ENCODE measurements at regions not wholly inside any gene's neighbourhood (a gene's known extent, or its start where the extent isn't known, plus 50 kb on each side); places are given as distances from the start of the nearest gene placed in this dataset.

GRCh38 chr2:88844960-88845359 lies 153.5 kb downstream of the RPIA start:
- Histone ChIP-seq H3K27ac (ENCODE audit: low read depth, low read length) (no peak overlapping the region), H3K27me3 (ENCODE audit: control insufficient read depth, insufficient read depth, low read length, poor library complexity, severe bottlenecking) (peaks cover 3% of the 10 kb centered on the region), H3K9ac (ENCODE audit: extremely low read depth, low read length, poor library complexity, severe bottlenecking) (no peak overlapping the region), H3K36me3 (ENCODE audit: control insufficient read depth, insufficient read depth, low read length) (no peaks in the 10 kb centered on the region), H3K4me1 (ENCODE audit: control insufficient read depth, insufficient read depth, low read length) (no peaks in the 10 kb centered on the region), H3K4me3 (ENCODE audit: low read length) (no peak overlapping the region), H3K9me3 (ENCODE audit: control insufficient read depth, low read length) (no peaks in the 10 kb centered on the region)
- Mint-ChIP-seq H3K27me3 (ENCODE audit: insufficient read depth) (peaks cover 10% of the 10 kb centered on the region), H3K4me3 (no peak overlapping the region), H3K36me3 (ENCODE audit: low read depth) (no peaks in the 10 kb centered on the region), H3K4me1 (no peaks in the 10 kb centered on the region), H3K9me3 (peaks cover 52% of the 10 kb centered on the region), H3K27ac (no peak overlapping the region)
- WGBS, 2 experiments (ENCODE audit: insufficient coverage in 1 of 2, insufficient read length in 1 of 2), result 93 to 100% methylated on average over 2 to 3 of the region's 3 CpGs
- no peak for DNase-seq
- TF ChIP-seq CTCF (conservative IDR thresholded peaks at IDR 0.05), result no peak

DNA sequence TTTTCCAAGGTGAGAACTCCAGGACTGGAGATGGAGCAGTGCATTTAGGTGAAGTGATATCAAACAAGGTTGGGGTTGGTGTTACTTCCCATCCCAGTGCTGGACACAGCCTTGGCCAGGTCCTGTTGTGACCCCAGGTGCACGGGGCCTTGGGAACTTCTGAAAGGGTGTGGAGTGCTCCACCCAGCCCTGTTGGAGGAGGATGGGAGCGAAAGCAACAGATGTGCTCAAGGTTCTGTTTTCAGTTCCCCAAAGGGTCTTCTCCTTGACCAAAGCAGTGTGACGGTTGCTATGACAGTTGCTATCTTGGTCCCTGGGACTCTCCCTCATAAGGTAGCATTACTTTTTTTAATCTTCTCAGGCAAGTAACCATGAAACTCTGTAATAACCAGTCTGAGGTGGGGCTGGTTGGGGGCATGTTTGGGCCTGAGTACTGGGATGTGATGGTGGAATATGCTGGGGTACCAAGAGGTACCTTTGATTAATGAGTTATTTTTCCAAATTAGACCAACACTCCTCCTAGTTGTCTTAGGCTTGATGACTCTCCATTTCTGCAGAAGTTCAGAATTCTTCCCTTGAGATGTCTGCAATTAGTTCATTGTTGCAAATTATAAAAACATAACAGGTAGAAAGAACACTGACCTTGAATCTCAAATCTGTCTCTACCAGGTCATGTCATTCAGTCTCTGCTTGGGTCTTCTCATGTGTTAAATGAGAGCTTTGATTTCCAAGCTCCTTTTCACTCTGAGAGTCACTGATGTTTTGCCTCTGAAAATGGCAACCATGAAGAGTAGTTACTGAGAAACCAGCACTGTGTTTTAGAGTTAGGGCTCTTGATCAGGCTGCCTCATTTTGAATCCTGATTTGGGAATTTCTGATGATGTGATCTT lies 154.5 kb downstream of the RPIA start:
- H3K4me3 ChIP-seq (ENCODE audit: low read length), result no peak overlapping the region
- H3K36me3 ChIP-seq (ENCODE audit: control insufficient read depth, insufficient read depth, low read length), result no peaks in the 10 kb centered on the region
- H3K4me3 Mint-ChIP-seq, result no peak overlapping the region
- peaks cover 57% of the 10 kb centered on the region for H3K9me3 Mint-ChIP-seq
- WGBS, 2 experiments (ENCODE audit: insufficient coverage in 1 of 2, insufficient read length in 1 of 2), result 93 to 100% methylated on average over 1 to 3 of the region's 3 CpGs
- no peaks in the 10 kb centered on the region for H3K4me1 ChIP-seq (ENCODE audit: control insufficient read depth, insufficient read depth, low read length)
- H3K27me3 ChIP-seq (ENCODE audit: control insufficient read depth, insufficient read depth, low read length, poor library complexity, severe bottlenecking), result peaks cover 3% of the 10 kb centered on the region
- H3K27ac Mint-ChIP-seq, result no peak overlapping the region
- H3K9me3 ChIP-seq (ENCODE audit: control insufficient read depth, low read length), result no peaks in the 10 kb centered on the region
- TF ChIP-seq CTCF (conservative IDR thresholded peaks at IDR 0.05), result no peak
- H3K27me3 Mint-ChIP-seq (ENCODE audit: insufficient read depth), result peaks cover 10% of the 10 kb centered on the region
- no peaks in the 10 kb centered on the region for H3K36me3 Mint-ChIP-seq (ENCODE audit: low read depth)
- H3K27ac ChIP-seq (ENCODE audit: low read depth, low read length), result no peak overlapping the region
- no peak for DNase-seq
- no peaks in the 10 kb centered on the region for H3K4me1 Mint-ChIP-seq
- no peak overlapping the region for H3K9ac ChIP-seq (ENCODE audit: extremely low read depth, low read length, poor library complexity, severe bottlenecking)

GRCh38 chr2:88852753-88853402 lies 161.4 kb downstream of the RPIA start:
- H3K4me3 ChIP-seq (ENCODE audit: low read length), result no peak overlapping the region
- TF ChIP-seq CTCF (conservative IDR thresholded peaks at IDR 0.05), result no peak
- H3K27me3 ChIP-seq (ENCODE audit: control insufficient read depth, insufficient read depth, low read length, poor library complexity, severe bottlenecking), result peaks cover 20% of the 10 kb centered on the region
- Mint-ChIP-seq H3K27me3 (ENCODE audit: insufficient read depth) (peaks cover 4% of the 10 kb centered on the region), H3K4me3 (no peak overlapping the region), H3K36me3 (ENCODE audit: low read depth) (no peaks in the 10 kb centered on the region), H3K27ac (no peak overlapping the region), H3K9me3 (peaks cover 42% of the 10 kb centered on the region), H3K4me1 (no peaks in the 10 kb centered on the region)
- H3K9ac ChIP-seq (ENCODE audit: extremely low read depth, low read length, poor library complexity, severe bottlenecking), result no peak overlapping the region
- 89 to 100% methylated on average over 2 to 3 of the region's 3 CpGs for WGBS, 2 experiments (ENCODE audit: insufficient coverage in 1 of 2, insufficient read length in 1 of 2)
- DNase-seq, result no peak
- H3K27ac ChIP-seq (ENCODE audit: low read depth, low read length), result no peak overlapping the region
- H3K36me3 ChIP-seq (ENCODE audit: control insufficient read depth, insufficient read depth, low read length), result no peaks in the 10 kb centered on the region
- no peaks in the 10 kb centered on the region for H3K9me3 ChIP-seq (ENCODE audit: control insufficient read depth, low read length)
- no peaks in the 10 kb centered on the region for H3K4me1 ChIP-seq (ENCODE audit: control insufficient read depth, insufficient read depth, low read length)
